Left ventricle myocardium inferior (tissue), 1 donor: ENCODE measurements at regions not wholly inside any gene's neighbourhood (a gene's known extent, or its start where the extent isn't known, plus 50 kb on each side); places are given as distances from the start of the nearest gene placed in this dataset.
"Not testable (repeated sequence)": the region's sequence is repeated elsewhere in the genome, so short reads cannot be mapped to it uniquely, and the experiment has no call there.

ENCODE experiments used
- DNase-seq: peaks from one replicate; pipeline ENCODE4 v3.0.0-alpha.2; 2020
- H3K27ac ChIP-seq: fragments of 200-600 bp; replicated peaks from 2 replicates; pipeline ENCODE4 v1.8.0; 2021
- H3K27me3 ChIP-seq: fragments of 200-600 bp; 2 replicates; pipeline ENCODE4 v1.8.0; 2021; ENCODE audit warnings: low read depth
- H3K36me3 ChIP-seq: fragments of 200-600 bp; 2 replicates; pipeline ENCODE4 v1.8.0; 2021
- H3K4me1 ChIP-seq: fragments of 200-600 bp; 2 replicates; pipeline ENCODE4 v1.8.0; 2021
- H3K4me3 ChIP-seq: fragments of 200-600 bp; 2 replicates; pipeline ENCODE4 v1.8.0; 2021; ENCODE audit warnings: mild to moderate bottlenecking, moderate library complexity
- H3K9me3 ChIP-seq: fragments of 200-600 bp; replicated peaks from 2 replicates; pipeline ENCODE4 v1.8.0; 2021
- CTCF ChIP-seq: fragments of 200-600 bp; IDR thresholded peaks from 2 replicates; pipeline ENCODE4 v1.8.0; 2021; ENCODE audit warnings: antibody characterized with exemption, mild to moderate bottlenecking, borderline replicate concordance
- intact Hi-C: fragments of 100-400 bp; cut with micrococcal nuclease; formaldehyde crosslinking; loops from one replicate; pipeline ENCODE4 v1.11.0; 2022
- donor health status: DM: no; HTN: yes; CAD: no; lungs with severe emphysema.

GRCh38 chr10:86579883-86580520 is 58.4 kb upstream of the WAPL start:
- TF ChIP-seq CTCF = no peak
- H3K9me3 ChIP-seq = no peaks in the 10 kb centered on the region
- no peaks in the 10 kb centered on the region for H3K36me3 ChIP-seq
- no peak overlapping the region for H3K4me3 ChIP-seq
- no peaks in the 10 kb centered on the region for H3K27me3 ChIP-seq
- DNase-seq = no peak
- H3K27ac ChIP-seq = no peak overlapping the region
- intact Hi-C loops = loop anchor here (5.0 kb wide), 1 partner anchor 178 kb away; no protein-coding TSS in a partner anchor
- peaks cover 1% of the 10 kb centered on the region for H3K4me1 ChIP-seq

- Histone ChIP-seq H3K36me3 (no peaks in the 10 kb centered on the region), H3K4me1 (peaks cover 6% of the 10 kb centered on the region), H3K9me3 (no peaks in the 10 kb centered on the region), H3K4me3 (no peak overlapping the region), H3K27me3 (no peaks in the 10 kb centered on the region), H3K27ac (no peak overlapping the region)
- DNase-seq = no peak
- no peak for TF ChIP-seq CTCF
- intact Hi-C loops = loop anchor here (5.0 kb wide), 1 partner anchor 178 kb away; no protein-coding TSS in a partner anchor
These were observed 58.9 kb upstream of the WAPL start for GRCh38 chr10:86580521-86580891.

GRCh38 chr10:86583983-86584382 is 62.4 kb upstream of the WAPL start:
- intact Hi-C loops = loop anchor here (5.0 kb wide), 1 partner anchor 182 kb away; no protein-coding TSS in a partner anchor
- no peak for TF ChIP-seq CTCF
- no peaks in the 10 kb centered on the region for H3K36me3 ChIP-seq

GRCh38 chr10:86585037-86585929 is 63.7 kb upstream of the WAPL start:
- H3K27ac ChIP-seq = no peak overlapping the region
- peak; percentile 60 for DNase-seq
- intact Hi-C loops = no loop called here

More at GRCh38 chr10:86583983-86584382, 62.4 kb upstream of the WAPL start:
- Histone ChIP-seq H3K4me1 (peaks cover 8% of the 10 kb centered on the region), H3K9me3 (no peaks in the 10 kb centered on the region), H3K4me3 (no peak overlapping the region), H3K27me3 (no peaks in the 10 kb centered on the region), H3K27ac (no peak overlapping the region)
- no peak for DNase-seq

GRCh38 chr10:86586516-86586915 is 64.9 kb upstream of the WAPL start:
- Histone ChIP-seq H3K9me3 (no peaks in the 10 kb centered on the region), H3K4me3 (no peak overlapping the region), H3K36me3 (no peaks in the 10 kb centered on the region), H3K27ac (no peak overlapping the region), H3K4me1 (peaks cover 8% of the 10 kb centered on the region), H3K27me3 (no peaks in the 10 kb centered on the region)
- no peak for DNase-seq
- TF ChIP-seq CTCF = no peak
- intact Hi-C loops = no loop called here

More at GRCh38 chr10:86585037-86585929, 63.7 kb upstream of the WAPL start:
- Histone ChIP-seq H3K4me1 (peaks cover 8% of the 10 kb centered on the region), H3K9me3 (no peaks in the 10 kb centered on the region), H3K27me3 (no peaks in the 10 kb centered on the region), H3K4me3 (peak overlapping the region; percentile 32), H3K36me3 (no peaks in the 10 kb centered on the region)
- TF ChIP-seq CTCF = peak; percentile 98

GRCh38 chr10:86588781-86589180 is 65.6 kb upstream of the OPN4 start:
- H3K27me3 ChIP-seq, intact Hi-C loops, DNase-seq, H3K36me3 ChIP-seq, H3K4me1 ChIP-seq, H3K4me3 ChIP-seq, H3K27ac ChIP-seq, H3K9me3 ChIP-seq: not testable (repeated sequence)
